NOMO-1 treated with DMSO at 0.1 percent for 48 hours (cell line): ENCODE measurements at regions not wholly inside any gene's neighbourhood (a gene's known extent, or its start where the extent isn't known, plus 50 kb on each side); places are given as distances from the start of the nearest gene placed in this dataset.
"Not testable (repeated sequence)": the region's sequence is repeated elsewhere in the genome, so short reads cannot be mapped to it uniquely, and the experiment has no call there.

ENCODE experiments used
- DNase-seq: peaks from one replicate; lab custom pipeline; 2025; ENCODE audit not compliant: unreplicated experiment; lab: John Stamatoyannopoulos, UW

DNA sequence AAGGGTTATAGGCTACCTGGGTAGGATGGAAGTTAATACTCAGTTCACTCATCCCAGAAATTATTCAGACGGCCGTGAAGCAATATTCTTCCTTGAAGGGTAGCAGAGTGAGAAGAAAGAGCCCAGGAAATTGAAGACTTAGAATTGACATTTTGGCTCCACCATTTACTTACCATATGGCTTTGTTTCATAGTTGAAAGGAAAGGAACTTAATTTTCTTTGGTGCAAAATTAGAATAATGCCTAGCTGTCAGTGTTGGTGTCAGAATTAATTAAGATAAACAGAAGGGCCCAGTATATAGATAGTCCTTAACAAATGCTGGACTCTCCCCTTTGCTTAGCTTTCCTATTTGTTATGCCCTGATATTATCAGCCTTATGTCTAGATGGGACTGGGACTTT is 263.2 kb downstream of the KCNJ3 start:
- DNase-seq, result no peak

DNA sequence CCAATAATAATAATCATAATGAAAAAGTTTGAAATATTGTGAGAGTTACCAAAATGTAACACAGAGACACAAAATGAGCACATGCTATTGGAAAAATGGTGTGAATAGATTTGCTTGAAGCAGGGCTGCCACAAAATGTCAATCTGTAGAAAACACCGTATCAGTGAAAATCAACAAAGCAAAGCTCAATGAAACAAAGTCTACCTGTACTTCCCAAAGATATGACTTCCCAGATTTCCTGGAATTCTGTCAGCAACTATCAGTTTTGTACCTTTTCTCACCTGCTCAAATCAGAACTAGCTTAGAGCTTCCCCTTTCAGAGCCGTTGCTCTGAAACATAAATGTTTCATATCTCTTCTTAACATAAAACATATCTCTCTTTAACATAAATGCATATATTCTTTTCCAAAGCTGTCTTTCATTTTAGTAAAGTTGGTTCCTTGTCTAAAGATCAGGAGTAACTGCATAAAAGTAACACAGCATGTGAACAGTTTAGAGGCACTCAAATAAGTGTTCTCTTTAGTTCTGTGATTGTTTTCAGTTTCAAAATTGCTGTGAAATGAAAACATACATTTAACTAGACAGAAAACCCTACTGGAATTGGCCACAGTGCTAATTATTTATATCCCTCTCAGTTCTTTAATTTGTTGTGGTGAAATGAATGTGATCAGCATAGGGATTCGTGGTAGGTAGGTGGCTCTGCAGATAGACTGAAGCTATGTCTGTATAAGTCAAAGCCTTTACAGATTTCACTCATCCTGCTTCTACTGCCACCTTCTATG is 262.5 kb downstream of the KCNJ3 start:
- DNase-seq, result no peak

DNA sequence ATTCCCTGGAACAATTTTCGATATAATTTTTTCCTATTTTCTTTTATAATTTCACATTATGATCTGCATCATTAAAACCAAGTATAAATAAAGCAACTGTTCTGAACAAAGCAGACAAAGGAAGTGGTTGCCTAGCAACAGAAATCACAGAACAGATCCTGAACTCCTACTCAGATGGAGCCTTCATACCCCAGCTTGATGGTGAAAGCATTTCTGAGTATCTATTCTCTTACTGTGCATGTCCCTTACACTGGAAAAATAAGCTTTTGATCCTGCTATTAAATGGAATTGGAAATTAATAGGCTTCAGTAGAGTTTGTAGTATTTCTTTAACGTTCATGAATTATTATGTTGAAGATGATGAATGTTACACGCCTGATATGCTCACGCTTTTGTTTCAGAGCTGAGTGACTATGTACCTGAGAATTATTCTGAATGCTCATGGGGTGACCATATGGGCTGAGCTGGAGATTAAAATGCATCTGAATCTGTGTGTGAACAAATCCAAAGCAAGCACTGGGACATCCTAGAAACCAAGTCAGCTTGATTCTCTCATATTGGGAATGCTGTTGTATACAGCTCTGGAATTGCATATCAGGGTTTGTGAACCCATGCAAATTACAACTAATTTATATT is 254.0 kb downstream of the KCNJ3 start:
- DNase-seq, result no peak

DNA sequence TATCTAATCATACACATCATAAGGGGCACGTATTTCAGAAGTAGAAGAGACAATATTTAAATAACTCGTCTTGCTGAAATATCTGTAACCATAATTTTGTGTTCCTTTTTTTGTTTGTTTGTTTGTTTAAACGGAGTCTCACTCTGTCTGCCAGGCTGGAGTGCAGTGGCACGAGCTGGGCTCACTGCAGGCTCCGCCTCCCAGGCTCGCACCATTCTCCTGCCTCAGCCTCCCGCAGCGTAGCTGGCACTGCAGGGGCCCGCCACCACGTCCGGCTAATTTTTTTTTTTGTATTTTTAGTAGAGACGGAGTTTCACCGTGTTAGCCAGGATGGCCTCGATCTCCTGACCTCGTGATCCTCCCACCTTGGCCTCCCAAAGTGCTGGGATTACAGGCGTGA is 248.9 kb downstream of the KCNJ3 start:
- not testable (repeated sequence) for DNase-seq

DNA sequence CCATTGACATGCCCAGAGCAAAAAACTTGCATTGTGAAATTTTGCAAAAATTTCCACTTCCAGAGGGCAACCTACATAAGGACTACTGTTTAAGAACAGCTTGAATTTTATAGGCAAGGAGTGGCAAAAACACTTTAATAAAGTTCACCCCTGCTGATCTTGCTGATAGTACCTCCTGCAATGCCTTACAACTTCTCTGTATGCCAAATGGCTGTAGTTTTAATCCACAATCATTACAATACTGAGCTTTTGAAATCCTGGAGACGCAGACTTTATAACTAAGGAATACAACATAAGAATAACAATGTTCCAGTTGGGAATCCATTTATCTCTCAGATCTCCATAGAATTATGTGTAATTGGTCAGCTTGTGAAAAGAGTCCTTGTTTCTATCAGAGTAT is 247.5 kb downstream of the KCNJ3 start:
- no peak for DNase-seq

DNA sequence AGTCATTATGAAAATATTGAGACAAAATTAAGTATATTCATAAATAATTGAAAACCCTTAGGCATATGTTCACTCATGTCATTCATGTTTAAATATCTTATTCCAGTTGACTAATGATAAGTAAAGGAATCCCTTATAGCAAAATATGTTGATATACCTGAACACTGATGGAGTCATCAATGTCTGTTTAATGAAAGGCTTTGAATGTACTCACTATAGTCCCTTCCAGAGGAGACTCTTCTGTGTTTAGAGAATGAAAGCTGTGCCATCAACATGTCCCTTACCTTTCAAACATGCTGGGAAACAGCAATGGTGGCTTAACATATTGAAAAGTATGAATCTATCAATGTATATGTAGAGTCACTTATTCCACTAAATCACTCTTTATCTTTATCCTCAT is 242.9 kb downstream of the KCNJ3 start:
- DNase-seq, result no peak

DNA sequence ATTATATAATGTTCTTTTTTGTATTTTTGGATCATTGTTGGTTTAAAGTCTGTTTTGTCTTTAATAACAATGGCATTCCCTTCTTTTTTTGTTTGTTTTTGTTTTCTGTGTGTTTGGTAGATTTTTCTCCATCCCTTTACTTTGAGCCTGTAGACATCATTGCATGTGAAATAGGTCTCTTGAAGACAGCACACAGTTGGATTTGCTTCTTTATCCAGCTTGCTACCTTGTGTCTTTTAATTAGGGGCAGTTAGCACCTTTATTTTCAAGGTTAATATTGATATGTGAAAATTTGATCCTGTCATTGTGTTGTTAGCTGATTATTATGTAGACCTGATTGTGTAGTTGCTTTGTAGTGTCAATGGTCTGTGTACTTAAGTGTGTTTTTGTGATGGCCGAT is 235.7 kb downstream of the KCNJ3 start:
- DNase-seq, result no peak

DNA sequence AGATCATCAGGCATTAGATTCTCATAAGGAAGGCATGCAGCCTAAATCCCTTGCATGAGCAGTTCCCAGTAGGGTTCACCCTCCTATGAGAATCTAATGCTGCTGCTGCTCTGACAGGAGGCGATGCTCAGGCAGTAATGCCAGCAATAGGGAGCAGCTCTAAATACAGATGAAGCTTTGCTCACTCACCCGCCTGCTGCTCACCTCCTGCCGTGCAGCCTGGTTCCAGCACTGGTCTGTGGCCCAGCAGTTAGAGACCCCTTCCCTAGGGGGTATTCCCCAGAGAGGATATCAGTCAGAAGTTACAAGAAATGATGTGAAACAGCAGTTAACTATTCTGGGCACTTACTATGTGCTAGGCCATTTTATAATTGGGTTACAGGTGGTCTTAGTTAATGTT is 226.0 kb downstream of the KCNJ3 start:
- no peak for DNase-seq

DNA sequence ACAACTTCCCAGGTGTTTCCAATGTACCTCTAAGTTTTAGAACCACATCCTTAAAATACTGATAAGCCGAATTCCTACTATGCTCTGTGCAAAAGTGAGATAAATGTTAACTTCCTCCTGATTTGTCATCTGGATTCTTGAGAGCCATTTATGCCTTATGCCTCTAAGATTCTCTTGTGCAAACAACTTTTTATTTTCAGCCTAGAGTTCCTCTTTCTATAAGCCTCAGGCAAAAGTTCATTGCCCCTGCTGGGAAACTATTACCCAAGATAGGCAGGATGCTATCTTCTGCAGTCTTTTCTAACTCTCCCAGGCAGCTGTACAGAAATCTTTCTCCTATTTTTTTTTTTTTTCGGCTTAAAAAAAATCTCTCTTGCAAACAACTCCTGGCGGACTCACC is 216.1 kb downstream of the KCNJ3 start:
- DNase-seq, result peak; percentile 23

DNA sequence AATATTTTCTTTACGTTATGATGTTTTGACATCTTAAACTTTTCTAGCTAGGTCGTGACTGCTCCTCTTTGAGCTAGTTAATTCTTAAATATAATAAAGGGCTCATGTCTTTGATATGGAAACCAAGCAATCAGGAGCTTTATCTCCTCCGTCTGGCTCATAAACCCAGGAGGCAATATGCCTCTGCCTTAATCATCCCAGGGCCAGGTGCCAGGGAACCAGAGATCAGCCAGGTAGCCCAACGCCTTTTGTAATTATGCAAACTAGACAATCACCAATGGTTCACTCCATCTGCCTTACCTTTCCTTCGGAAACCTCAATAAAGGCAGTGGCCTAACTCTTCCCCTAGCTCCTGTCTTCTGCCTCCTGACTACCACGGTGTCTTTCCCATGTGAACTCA is 213.7 kb downstream of the KCNJ3 start:
- no peak for DNase-seq

DNA sequence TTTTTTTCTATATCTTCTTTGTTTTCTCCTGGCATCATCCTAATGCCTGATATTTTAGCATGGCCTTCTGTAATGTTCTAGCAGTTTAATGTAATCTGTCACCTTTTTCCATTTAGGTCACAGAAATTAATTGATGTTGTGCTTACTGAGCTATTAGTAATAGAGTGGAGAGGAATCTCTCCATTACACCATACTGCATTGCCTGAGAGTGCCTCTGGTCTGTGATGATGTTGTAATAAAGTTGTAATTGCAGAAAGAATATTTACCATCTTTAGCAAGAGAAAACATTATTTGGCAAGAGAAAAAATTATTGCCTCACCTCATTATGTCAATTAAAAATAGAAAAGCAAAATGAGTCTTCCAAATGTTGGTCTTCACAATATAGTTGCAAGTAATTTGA is 213.2 kb downstream of the KCNJ3 start:
- no peak for DNase-seq

DNA sequence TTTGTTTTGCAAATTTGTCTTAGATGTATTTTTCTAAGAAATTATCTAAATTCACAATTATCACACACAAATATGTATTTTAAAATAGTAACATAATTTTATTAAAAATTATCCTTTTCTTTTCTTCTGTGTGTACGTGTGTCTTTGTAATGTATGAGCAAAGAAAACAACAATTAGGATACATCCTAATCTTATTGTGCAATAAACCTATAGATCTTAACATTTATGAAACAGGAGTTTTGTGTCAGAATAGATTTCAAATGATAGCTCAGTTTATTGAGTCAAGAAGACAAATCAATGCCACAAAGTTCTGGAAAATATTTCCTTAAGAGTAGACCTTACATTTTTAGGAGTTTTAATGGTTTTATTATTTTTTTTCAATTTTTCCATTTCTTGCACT is 212.2 kb downstream of the KCNJ3 start:
- DNase-seq, result no peak

DNA sequence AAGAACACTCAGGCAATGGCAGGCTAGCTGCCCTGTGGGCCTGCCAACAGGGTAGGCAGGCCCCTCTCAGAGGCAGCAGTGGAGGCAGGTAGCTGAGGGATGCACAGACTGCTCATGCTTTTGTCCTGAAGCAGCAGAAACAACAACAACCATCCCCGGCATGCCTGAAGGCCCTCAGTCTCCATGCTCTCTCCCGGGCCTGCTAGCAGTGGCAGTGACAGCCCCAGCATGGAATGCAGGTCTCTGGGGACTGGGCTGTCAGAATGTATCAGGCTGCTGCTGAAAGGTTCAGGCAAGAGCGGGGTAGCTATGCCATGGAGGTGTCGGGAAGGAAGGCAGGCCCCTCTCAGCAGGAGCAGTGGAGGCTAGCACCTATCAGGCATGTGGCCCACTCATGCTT is 209.8 kb downstream of the KCNJ3 start:
- DNase-seq, result no peak
